Lower leg skin (tissue), 3 donors: ENCODE measurements at regions not wholly inside any gene's neighbourhood (a gene's known extent, or its start where the extent isn't known, plus 50 kb on each side); places are given as distances from the start of the nearest gene placed in this dataset.

Source experiments
- CTCF ChIP-seq, 3 donors: fragments of 450-650 bp; IDR thresholded peaks; one replicate each; pipeline ENCODE4 v1.5.1; 2016; ENCODE audit warnings: antibody characterized with exemption in 3 of 3, mild to moderate bottlenecking in 3 of 3, moderate library complexity in 2 of 3
- POLR2A ChIP-seq, 2 donors: fragments of 450-650 bp; IDR thresholded peaks; one replicate each; pipeline ENCODE4 v1.6.1; 2016 to 2017; ENCODE audit warnings: antibody characterized with exemption in 2 of 2, mild to moderate bottlenecking in 1 of 2, moderate library complexity in 1 of 2

GRCh38 chr4:32043248-32043633, 1323.1 kb downstream of the PCDH7 start:
- TF ChIP-seq POLR2A (IDR thresholded peaks at IDR 0.05) (no peak), CTCF (IDR thresholded peaks at IDR 0.05) (no peak)
